ENCODE measurements at regions not wholly inside any gene's neighbourhood (a gene's known extent, or its start where the extent isn't known, plus 50 kb on each side); places are given as distances from the start of the nearest gene placed in this dataset.
"Not testable (repeated sequence)": the region's sequence is repeated elsewhere in the genome, so short reads cannot be mapped to it uniquely, and the experiment has no call there.

DNA sequence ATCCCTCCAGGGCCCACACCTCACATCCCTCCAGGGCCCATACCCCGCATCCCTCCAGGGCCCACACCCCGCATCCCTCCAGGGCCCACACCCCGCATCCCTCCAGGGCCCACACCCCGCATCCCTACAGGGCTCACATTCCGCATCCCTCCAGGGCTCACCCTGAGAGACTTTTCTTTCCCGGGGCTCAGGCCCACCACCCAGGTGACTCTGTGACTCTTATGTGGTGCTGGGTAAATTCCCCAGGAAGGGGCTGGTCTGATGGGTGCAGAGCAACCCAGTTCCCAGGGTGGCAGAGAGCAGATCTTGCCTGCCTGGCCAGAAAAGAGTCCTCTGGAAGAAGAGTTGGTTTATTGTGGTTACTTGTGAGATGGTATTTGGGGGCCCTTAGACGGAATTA lies 290.7 kb downstream of the TCERG1L start:
- DNase-seq (ENCODE audit: low read depth in 2 of 2): no peak

DNA sequence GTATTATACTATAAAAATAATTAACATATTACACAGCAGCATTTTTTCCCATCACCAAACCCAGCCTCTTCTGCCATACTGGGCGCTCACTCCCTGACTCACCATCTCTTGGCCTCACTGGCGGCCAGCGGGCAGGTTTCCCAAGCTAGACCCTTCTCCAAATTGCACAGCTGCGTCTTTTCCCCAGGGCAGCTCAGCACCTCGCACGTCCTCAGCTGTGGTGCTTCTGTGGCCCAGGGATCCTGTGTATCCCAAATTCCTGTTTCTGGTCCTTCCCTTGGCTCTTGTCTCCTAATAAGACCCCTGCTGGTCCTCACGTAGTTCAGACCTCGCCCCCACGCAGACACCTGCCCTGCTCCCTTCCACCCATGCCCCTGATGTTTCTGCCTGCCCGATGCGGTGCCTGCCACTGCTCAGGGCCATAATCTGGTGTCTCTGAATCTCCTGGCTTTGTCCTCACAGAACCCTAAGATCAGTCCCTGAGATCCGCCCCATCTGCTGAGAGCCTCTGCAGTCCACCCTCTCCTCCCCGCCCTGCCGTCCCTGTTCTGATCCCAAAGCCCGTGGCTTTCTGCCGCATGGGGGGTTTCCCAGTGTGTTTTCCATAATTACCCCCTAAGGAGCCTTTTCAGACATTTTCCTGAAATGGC lies 290.1 kb downstream of the TCERG1L start:
- no peak for DNase-seq (ENCODE audit: low read depth in 2 of 2)

DNA sequence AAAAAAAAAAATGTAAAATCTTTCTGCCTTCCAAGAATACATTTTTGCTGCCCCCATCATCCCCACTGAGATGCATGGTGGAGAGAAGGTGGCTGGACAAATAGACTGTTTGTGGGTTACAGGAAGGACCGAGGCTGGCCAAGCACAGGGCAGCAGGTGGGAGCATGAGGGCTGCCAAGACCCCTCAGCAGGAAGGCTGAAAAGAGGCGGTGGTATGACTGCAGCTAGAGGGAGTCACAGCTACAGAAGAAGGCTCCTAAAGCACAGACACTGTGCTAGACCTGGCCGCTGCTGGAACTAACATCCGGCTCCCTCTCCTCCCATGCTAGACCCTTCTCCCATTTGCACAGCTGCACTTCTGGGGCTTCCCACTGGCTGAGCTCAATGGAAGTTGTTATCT lies 289.6 kb downstream of the TCERG1L start:
- no peak for DNase-seq (ENCODE audit: low read depth in 2 of 2)

DNA sequence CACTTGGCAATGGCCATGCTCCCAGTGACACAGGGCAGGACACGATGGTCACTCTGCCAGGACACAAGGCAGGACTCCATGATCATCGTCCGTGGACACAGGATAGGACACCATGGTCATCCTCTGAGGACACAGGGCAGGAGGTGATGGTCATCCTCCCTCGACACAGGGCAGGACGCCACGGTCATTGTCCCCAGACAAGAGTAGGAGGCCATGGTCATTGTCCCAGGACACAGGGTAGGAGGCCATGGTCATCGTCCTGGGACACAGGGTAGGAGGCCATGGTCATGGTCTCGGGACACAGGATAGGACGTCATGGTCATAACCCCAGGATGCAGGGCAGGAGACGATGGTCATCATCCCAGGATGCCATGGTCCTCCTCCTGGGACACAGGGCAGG lies 289.2 kb downstream of the TCERG1L start:
- no peak for DNase-seq (ENCODE audit: low read depth in 2 of 2)

DNA sequence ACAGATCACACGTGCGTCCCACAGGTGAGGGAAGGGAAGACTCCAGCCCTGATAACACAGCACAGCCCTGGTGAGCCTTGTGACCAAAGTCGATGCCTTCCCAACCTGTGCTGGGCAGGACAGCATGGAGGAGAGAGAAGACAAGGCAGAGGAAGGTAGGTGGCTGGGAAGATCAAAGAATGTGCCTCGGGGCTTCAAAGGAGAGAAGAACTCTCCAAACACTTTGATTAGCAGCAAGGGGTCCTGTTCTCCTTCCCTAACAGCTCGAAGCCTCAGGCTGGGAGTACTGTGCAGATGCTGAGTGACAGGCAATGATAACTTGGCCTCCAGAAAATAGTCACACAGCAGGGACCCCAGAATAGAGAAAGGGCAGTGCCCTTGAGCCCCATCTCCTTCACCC lies 288.5 kb downstream of the TCERG1L start:
- DNase-seq (ENCODE audit: low read depth in 2 of 2): no peak

DNA sequence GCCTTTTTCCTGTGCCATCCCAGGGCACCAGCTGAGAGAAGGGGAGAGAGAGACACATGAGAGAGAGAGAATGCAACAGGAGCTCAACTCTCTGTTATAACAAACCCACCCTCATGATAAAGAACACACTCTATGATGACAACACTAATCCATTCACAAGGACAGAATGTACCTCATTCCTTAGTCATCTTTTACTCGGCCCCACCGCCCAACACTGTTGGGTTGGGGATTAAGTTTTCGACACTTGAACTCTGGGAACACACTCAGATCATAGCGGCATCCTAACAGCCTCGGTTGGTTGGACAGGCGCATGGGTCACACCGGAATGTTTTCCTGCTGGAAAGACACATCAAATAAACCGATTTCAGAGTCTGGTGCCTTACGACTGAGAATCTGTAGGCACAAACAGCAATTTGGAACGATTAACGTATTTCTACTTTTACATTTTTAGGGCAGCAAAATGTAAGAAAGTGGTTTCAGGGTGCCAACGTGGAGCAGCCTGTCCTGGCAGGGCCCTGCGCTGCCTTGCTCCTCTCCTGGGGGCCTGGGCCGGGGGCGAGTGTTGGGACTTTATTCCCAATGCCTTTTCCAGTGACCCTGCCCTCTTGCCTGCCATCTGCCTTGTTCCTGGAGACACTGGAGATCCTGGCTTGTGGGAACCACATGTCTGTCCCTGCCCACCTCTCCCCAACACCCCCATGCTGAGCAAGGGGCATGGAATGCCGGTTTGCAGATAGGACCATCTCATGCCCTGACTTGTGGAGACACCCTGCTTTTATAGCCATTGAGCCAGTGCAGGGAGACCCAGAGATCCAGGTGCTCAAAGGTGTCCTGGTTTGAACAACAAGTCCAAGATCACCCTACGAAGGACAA lies 287.0 kb downstream of the TCERG1L start:
- DNase-seq (ENCODE audit: low read depth in 2 of 2): no peak

DNA sequence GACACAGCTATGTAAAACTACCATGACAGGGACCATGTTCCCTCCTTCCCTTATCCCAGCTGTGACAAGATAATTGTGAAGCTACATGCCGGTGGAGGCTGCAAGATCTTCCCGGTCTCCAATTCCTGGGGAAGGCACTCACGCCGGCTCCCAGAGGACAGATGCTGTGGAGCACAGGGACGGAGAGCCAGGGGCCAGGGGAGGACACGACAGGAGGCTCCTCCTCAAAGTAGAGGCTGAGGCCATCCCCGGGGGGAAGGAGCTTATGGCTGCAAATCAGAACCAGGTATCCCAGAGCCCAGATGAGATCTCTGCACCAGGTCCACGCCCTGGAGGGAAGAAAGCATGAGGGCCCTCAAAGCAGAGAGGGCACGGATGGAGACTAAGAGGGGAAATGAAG lies 286.2 kb downstream of the TCERG1L start:
- DNase-seq (ENCODE audit: low read depth in 2 of 2): no peak

DNA sequence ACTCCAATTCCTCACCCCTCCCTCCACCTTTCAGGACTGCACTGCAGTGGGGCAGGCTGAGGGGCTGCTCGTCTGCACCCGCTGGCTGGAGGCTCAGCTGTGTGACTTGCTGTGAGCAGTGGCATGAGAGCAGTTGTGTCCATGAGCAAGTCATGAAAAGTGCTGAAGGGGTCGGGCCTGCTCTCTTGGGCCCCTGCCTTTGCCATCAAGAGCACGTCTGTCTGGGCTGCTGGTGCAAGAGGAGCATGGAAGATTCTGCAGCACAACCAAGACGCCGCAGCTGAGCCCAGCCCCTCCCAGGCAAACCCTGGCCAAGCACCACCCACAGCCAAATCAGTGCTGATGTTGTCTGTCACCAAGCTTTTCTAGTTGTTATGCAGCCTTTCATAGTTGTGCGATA lies 284.3 kb downstream of the TCERG1L start:
- no peak for DNase-seq (ENCODE audit: low read depth in 2 of 2)

DNA sequence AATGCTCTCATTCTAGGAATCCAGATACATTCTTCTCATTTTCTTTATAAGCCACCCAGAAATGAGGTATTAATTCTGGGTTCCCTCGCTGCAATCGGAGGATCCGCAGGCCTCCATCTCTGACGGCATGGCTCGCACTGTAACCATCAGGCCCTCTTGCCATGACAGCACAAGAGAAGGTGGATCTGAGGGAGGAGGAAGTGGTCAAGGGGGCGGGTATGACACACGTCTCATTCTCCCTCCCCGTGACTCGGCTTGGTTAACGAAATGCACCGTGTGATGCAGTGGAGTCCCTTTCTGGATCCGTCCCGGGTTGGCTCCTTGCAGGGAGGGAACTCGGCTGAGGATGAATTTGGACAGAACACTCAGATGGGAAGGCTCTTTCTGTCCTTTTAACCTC lies 280.2 kb downstream of the TCERG1L start:
- DNase-seq (ENCODE audit: low read depth in 2 of 2): no peak

DNA sequence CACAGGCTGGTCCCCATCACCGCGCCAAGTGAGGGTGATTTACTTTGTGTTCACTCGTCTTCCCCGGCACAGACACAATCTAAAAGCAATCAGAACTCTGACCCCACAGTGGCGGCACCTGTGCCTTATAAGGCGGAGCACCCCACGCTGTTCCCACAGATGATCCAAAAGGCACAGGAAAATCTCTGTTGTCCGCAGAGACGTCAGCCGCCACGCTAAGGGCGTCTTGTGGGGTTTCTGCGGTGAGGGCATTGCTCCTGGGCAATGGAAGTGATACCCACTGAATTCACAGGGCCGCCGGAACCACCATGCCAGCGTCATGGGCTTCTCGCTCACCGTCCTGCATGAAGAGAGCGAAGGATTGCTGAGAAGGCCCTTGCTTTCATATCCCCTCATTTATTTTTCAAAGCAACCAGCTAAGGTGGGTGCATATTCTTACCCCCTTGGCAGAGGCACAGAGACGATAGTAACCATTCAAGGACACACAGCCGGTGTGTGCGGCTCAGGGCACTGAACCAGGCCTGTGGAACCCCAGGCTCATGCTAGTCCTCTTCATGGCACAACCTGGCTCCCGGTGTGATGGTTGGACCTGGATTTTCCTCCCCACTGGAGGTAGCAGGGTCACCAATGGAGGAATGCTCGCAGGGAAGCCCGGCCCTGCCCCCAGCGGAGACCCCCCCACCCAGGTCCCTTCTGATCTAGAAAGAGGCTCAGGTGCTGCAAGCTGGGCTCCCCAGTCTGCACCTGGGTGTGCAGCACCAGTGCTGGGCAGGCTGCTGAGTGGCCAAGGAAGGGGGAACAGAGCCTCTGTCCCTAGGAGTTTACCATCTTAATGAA lies 279.0 kb downstream of the TCERG1L start:
- DNase-seq (ENCODE audit: low read depth in 2 of 2): no peak

DNA sequence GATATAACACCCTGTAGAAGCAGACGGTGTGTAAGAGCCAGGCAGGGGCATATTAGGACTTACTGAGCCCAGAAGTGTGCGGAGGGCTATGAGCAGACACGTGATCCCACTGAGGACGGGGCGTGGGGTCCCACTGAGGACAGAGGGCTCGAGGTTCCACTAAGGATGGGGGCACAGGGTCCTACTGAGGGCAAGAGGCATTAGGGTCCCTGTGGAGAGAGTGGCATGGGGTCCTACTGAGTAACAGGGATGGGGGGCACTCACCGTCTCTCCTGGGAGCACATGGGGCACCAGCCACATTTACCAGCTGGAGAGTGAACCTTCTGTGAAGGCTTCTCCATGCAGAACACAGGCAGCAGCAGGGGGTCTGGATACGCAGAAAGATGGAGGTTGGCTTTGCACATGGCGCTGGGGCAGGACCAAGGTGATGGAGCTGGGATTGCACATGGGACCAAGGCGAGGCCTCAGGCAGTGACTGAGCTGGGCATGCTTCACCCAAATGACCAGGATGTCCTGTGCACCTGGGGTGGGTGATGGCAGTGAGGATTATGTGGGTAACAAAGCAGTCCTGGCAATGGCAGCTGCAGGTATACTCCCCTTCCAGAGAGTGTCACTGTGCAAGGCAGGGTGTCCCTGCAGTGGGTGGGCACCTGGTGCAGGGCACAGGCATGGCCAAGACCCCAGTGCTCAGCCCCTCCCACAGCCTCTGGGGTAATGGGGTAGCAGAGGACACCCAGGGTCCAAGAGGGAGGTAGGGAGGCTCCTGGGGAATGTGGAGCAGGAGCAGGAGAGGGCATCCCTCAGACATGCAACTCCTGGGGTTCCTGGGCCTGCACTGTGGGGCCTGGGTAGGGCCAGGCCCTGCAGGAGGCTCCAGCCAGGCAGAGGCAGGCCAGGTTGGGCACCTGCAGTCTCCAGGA lies 278.1 kb downstream of the TCERG1L start:
- no peak for DNase-seq (ENCODE audit: low read depth in 2 of 2)

DNA sequence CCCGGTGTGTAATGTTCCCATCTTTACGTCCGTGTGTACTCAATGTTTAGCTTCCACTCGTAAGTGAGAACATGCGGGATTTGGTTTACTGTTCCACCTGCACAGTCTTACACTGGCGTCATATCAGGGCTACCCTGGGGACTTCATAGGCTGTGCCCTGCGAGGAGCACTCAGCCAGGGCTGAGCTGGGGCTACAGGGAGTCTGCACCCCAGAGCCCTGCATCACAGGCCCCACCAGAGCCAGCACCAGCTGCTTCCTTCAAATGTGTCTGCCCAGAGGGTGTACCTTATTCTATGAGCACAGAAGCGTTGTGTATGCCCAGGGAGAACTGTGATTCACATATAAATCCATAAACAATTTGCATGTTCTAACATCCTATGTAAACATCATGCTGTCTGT lies 277.1 kb downstream of the TCERG1L start:
- DNase-seq (ENCODE audit: low read depth in 2 of 2): no peak

DNA sequence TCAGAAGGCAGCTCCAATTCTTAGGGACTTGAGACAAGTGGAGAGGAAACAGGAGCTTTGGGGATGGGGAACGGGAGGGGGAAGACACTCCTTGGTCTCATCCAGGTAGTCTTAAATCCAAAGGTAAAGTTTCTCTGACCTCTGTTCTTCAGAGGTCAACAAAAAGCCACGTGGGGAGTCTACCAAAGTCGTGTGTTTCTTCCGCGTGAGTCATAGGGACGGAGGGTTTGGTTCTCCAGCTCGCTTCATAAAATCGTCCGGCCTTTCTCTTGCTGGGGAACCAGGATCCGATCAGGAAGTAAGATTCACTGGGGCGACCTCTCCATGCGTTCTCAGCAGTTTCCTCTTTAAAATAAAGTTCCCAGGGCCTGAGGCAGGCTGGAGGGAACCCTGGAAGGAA lies 275.7 kb downstream of the TCERG1L start:
- DNase-seq (ENCODE audit: low read depth in 2 of 2): no peak

DNA sequence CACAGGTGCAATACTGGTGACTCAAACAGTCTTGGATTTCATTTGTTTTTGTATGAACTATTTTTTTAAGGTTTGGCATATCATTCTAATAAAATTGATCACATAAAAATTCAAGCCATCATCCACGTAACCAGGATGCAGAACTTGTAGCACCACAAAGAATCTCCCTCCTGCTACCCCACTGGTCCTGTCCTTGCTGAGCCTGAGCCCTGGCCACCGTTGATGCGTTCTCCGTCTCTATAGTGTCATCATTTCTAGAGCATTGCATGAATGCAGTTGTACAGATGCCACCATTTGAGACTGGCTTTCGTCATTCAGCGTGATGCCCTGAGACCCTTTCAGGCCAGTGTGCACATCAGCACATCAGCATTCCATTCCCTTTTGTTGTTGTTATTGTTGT lies 273.5 kb downstream of the TCERG1L start:
- DNase-seq (ENCODE audit: low read depth in 2 of 2): no peak

DNA sequence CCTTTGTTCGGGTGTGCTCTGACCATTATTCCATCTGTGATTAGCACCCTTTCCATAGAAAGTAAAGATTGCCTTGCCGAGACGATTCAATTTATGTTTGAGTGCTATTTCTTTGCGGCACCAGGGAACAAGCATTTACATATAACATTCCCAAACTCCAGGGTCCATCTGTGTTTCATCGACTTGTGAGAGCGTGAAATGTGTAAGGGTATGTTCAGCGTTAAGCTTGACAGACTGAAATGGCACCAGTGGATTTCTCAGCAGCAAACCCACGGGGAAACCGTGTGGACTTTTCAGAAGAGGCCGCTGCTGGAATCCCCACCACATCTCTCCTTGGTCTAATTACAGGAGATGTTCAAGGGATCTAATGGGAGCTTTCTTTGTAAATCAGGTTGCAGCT lies 270.5 kb downstream of the TCERG1L start:
- no peak for DNase-seq (ENCODE audit: low read depth in 2 of 2)

DNA sequence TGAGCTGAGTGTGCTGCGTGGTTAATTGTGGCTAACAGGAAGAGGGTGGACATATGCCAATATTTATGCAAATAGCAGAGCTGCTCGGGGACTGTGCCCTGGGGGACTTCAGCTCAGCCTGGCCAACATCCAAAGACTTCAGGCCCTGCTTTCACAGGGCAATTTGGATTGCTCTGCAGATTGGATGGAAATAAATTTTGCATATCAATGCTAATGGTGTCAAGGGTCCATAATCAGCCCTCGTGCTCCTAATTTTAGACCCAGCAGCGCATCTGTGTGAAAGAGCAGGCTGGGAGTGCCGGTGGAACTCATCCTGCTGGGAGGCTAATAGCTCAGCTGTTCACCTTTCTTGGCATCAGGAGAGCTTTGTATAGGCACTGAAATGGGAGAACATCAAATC lies 270.1 kb downstream of the TCERG1L start:
- DNase-seq (ENCODE audit: low read depth in 2 of 2): no peak

DNA sequence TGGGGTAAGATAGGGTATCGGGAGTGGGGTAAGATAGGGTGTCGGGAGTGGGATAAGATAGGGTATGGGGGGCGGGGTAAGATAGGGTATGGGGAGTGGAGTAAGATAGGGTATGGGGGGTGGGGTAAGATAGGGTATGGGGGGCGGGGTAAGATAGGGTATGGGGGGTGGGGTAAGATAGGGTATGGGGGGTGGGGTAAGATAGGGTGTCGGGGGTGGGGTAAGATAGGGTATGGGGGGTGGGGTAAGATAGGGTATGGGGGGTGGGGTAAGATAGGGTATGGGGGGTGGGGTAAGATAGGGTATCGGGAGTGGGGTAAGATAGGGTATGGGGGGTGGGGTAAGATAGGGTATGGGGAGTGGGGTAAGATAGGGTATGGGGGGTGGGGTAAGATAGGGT lies 269.5 kb downstream of the TCERG1L start:
- not testable (repeated sequence) for DNase-seq (ENCODE audit: low read depth in 2 of 2)

Data from fibroblast of skin of left quadriceps (primary cell).